Tibial nerve (tissue), 4 donors: ENCODE measurements at regions not wholly inside any gene's neighbourhood (a gene's known extent, or its start where the extent isn't known, plus 50 kb on each side); places are given as distances from the start of the nearest gene placed in this dataset.
A peak's percentile ranks its signal among the peaks of the same experiment; 100 is the strongest.

Experiments
- EP300 ChIP-seq, 2 donors: sonication (generic); formaldehyde crosslinking; IDR thresholded peaks; one replicate each; pipeline ENCODE4 v1.6.1; 2017; ENCODE audit warnings: antibody characterized with exemption in 2 of 2, mild to moderate bottlenecking in 1 of 2
- POLR2A ChIP-seq, 2 donors: fragments of 450-650 bp; IDR thresholded peaks; one replicate each; pipeline ENCODE4 v1.6.1; 2017; ENCODE audit warnings: antibody characterized with exemption in 2 of 2, mild to moderate bottlenecking in 2 of 2, moderate library complexity in 2 of 2
- TF ChIP-seq, protein P1 (sequence below), 5 experiments: fragments of 200-600 bp in 3 of 5; fragments of 450-650 bp in 2 of 5; sonication (generic) in 3 of 5; IDR thresholded peaks; one replicate each; pipeline ENCODE4 v1.5.1; 2016 to 2019; ENCODE audit warnings: antibody characterized with exemption in 5 of 5, mild to moderate bottlenecking in 3 of 5, moderate library complexity in 2 of 5

DNA sequence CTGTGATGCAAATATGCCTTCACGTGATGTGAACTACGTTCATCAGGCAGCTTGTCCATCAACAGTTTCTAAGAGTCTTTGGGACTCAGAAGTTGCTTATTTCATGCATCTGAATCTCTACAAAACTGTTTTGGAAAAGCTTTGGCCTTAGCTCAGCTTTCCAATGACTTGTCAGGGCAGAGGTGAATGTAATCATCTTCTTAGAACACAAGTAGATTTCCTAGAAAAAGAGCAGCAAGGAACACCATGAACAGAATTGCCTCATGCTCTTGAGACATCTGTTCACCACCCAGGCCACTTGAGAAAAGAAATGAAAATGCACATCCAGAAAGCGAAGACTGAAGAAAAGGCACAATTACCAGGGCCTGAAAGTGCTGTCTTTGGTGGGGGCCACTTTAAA lies 105.8 kb upstream of the PDHA1 start:
- TF ChIP-seq, protein P1, sequence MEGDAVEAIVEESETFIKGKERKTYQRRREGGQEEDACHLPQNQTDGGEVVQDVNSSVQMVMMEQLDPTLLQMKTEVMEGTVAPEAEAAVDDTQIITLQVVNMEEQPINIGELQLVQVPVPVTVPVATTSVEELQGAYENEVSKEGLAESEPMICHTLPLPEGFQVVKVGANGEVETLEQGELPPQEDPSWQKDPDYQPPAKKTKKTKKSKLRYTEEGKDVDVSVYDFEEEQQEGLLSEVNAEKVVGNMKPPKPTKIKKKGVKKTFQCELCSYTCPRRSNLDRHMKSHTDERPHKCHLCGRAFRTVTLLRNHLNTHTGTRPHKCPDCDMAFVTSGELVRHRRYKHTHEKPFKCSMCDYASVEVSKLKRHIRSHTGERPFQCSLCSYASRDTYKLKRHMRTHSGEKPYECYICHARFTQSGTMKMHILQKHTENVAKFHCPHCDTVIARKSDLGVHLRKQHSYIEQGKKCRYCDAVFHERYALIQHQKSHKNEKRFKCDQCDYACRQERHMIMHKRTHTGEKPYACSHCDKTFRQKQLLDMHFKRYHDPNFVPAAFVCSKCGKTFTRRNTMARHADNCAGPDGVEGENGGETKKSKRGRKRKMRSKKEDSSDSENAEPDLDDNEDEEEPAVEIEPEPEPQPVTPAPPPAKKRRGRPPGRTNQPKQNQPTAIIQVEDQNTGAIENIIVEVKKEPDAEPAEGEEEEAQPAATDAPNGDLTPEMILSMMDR (IDR thresholded peaks at IDR 0.05), result no peak
- TF ChIP-seq EP300 (IDR thresholded peaks at IDR 0.05) (peak; percentile 70 to 72), POLR2A (IDR thresholded peaks at IDR 0.05) (no peak)
